ENCODE measurements at regions not wholly inside any gene's neighbourhood (a gene's known extent, or its start where the extent isn't known, plus 50 kb on each side); places are given as distances from the start of the nearest gene placed in this dataset.

GRCh38 chr6:47131773-47132172 lies 89.6 kb upstream of the ADGRF1 start (continued):
- TF ChIP-seq CEBPG (CRISPR knock-in tag; IDR thresholded peaks at IDR 0.05) = no peak
- TF ChIP-seq CEBPG (tag; conservative IDR thresholded peaks at IDR 0.05 in 1 of 2, IDR thresholded peaks at IDR 0.05 in 1 of 2) = peak in 1 of 2 experiments; percentile 52; a peak in 2 of 4 replicates
- TF ChIP-seq HNRNPL (IDR thresholded peaks at IDR 0.05; ENCODE audit: low read depth, low read length) = no peak
- TF ChIP-seq RUNX1 (IDR thresholded peaks at IDR 0.05; ENCODE audit: low read depth) = no peak

- DNase-seq (ENCODE audit: extremely low read depth in 1 of 4, low spot score in 3 of 4) = no peak
- no peak for FAIRE-seq
- CTCF ChIA-PET (ENCODE audit: low intra/inter-chr PET ratio) = no interaction called here
Measured at GRCh38 chr6:47130086-47130485, 88.0 kb upstream of the ADGRF1 start.

More at GRCh38 chr6:47130086-47130485, 88.0 kb upstream of the ADGRF1 start:
- Histone ChIP-seq H3K9me1 (ENCODE audit: control insufficient read depth, insufficient read depth, low read length) (no peaks in the 10 kb centered on the region), H3K9ac (ENCODE audit: insufficient read depth in 1 of 2, low read depth in 2 of 2, low read length in 2 of 2) (no peak overlapping the region), H3K4me2 (ENCODE audit: insufficient read depth, low read length) (no peak overlapping the region), H3K4me1 (replicated peaks in 1 of 2; ENCODE audit: control insufficient read depth in 2 of 2, insufficient read depth in 2 of 2, low read length in 2 of 2) (peaks cover 21 to 25% of the 10 kb centered on the region in 2 experiments), H3K27me3 (ENCODE audit: control insufficient read depth in 2 of 2, insufficient read depth in 2 of 2, low read length in 2 of 2) (no peaks in the 10 kb centered on the region), H3K9me3 (replicated peaks; ENCODE audit: control insufficient read depth, insufficient read depth, low read depth, low read length) (no peaks in the 10 kb centered on the region), H3K79me2 (ENCODE audit: control insufficient read depth, insufficient read depth, low read length) (no peaks in the 10 kb centered on the region), H3K4me3 (no peak overlapping the region), H4K20me1 (replicated peaks; ENCODE audit: control insufficient read depth, insufficient read depth, low read length) (no peaks in the 10 kb centered on the region), H3K27ac (ENCODE audit: extremely low read depth, low read depth, low read length) (no peak overlapping the region), H3K36me3 (ENCODE audit: control insufficient read depth, insufficient read depth, low read length) (no peaks in the 10 kb centered on the region), H2AFZ (ENCODE audit: low read depth, low read length) (peak overlapping the region; percentile 61)
- ATAC-seq = no peak
- POLR2A ChIA-PET = interaction anchor here (0.6 to 2.0 kb wide), 2 partner anchors 23 to 173 kb away, joined by 3 to 6 read pairs; no protein-coding TSS in a partner anchor
- no peak for TF ChIP-seq ZC3H4 (CRISPR knock-in tag; IDR thresholded peaks at IDR 0.05; ENCODE audit: borderline replicate concordance)
- no peak for TF ChIP-seq ZNF175 (CRISPR knock-in tag; IDR thresholded peaks at IDR 0.05; ENCODE audit: low read depth)
- no peak for TF ChIP-seq HNRNPL (IDR thresholded peaks at IDR 0.05; ENCODE audit: low read depth, low read length)
- no peak for TF ChIP-seq POLR2AphosphoS5 (IDR thresholded peaks at IDR 0.05; ENCODE audit: control insufficient read depth, insufficient read depth, low read depth, low read length)
- TF ChIP-seq PTTG1 (tag; IDR thresholded peaks at IDR 0.05; ENCODE audit: low read depth) = no peak
- TF ChIP-seq ZKSCAN1 (IDR thresholded peaks at IDR 0.05; ENCODE audit: low read depth, low read length) = no peak
- no peak for TF ChIP-seq MYNN (IDR thresholded peaks at IDR 0.05)
- TF ChIP-seq MYNN (CRISPR knock-in tag; IDR thresholded peaks at IDR 0.05) = no peak
- TF ChIP-seq ZNF274 (IDR thresholded peaks at IDR 0.05; ENCODE audit: borderline replicate concordance, low read depth, low read length) = no peak
- no peak for TF ChIP-seq POLR2H (tag; IDR thresholded peaks at IDR 0.05; ENCODE audit: low read depth)
- TF ChIP-seq HNRNPK (IDR thresholded peaks at IDR 0.05; ENCODE audit: low read depth, low read length, poor library complexity, severe bottlenecking) = no peak
- no peak for TF ChIP-seq ZNF518B (CRISPR knock-in tag; IDR thresholded peaks at IDR 0.05)
- in situ Hi-C loops (cut with MboI) = no loop called here
- no TSS peak for BruUV-seq (replicated peaks)
- intact Hi-C loops (cut with micrococcal nuclease) = no loop called here
- WGBS (ENCODE audit: insufficient coverage, low coverage, missing lambda C conversion rate) = 54% methylated on average over 3 of the region's 3 CpGs
